Trophoblast cell (in vitro differentiated cells and primary cell): ENCODE measurements at regions not wholly inside any gene's neighbourhood (a gene's known extent, or its start where the extent isn't known, plus 50 kb on each side); places are given as distances from the start of the nearest gene placed in this dataset.

ENCODE experiments used
- DNase-seq, 2 donors: peaks; one replicate each; pipeline ENCODE4 v3.0.0-alpha.2; 2016
- H2AFZ ChIP-seq: 2 replicates; pipeline ENCODE4 v1.6.1; 2013; ENCODE audit warnings: low read length, moderate library complexity, mild to moderate bottlenecking; ENCODE audit not compliant: insufficient read depth, poor library complexity
- H2AK5ac ChIP-seq: 2 replicates; pipeline ENCODE4 v1.6.1; 2013; ENCODE audit warnings: mild to moderate bottlenecking, low read length
- H2BK120ac ChIP-seq: 2 replicates; pipeline ENCODE4 v1.6.1; 2013; ENCODE audit warnings: low read length, mild to moderate bottlenecking, moderate library complexity; ENCODE audit not compliant: insufficient read depth, poor library complexity
- H2BK12ac ChIP-seq: 2 replicates; pipeline ENCODE4 v1.6.1; 2013; ENCODE audit warnings: mild to moderate bottlenecking, low read length, moderate library complexity
- H2BK5ac ChIP-seq: 2 replicates; pipeline ENCODE4 v1.6.1; 2013; ENCODE audit warnings: low read length, low read depth, moderate library complexity, mild to moderate bottlenecking; ENCODE audit not compliant: poor library complexity
- H3K14ac ChIP-seq: 2 replicates; pipeline ENCODE4 v1.6.1; 2013; ENCODE audit warnings: mild to moderate bottlenecking, low read length
- H3K18ac ChIP-seq: 2 replicates; pipeline ENCODE4 v1.6.1; 2013; ENCODE audit warnings: mild to moderate bottlenecking, low read length
- H3K23ac ChIP-seq: 2 replicates; pipeline ENCODE4 v1.6.1; 2013; ENCODE audit warnings: low read length
- H3K27ac ChIP-seq: 2 replicates; pipeline ENCODE4 v1.5.1; 2013; ENCODE audit warnings: low read depth, mild to moderate bottlenecking, inconsistent platforms, low read length, moderate library complexity
- H3K27me3 ChIP-seq: 2 replicates; pipeline ENCODE4 v1.6.1; 2013; ENCODE audit warnings: inconsistent platforms, mild to moderate bottlenecking, low read length, moderate library complexity; ENCODE audit not compliant: insufficient read depth
- H3K36me3 ChIP-seq, 2 experiments: 1 replicate in 1 of 2; 2 replicates in 1 of 2; pipeline ENCODE4 v1.6.1; 2013; ENCODE audit warnings: low read length in 2 of 2, mild to moderate bottlenecking in 2 of 2, moderate library complexity in 1 of 2; ENCODE audit not compliant: insufficient read depth in 2 of 2, control insufficient read depth in 1 of 2
- H3K4ac ChIP-seq: 2 replicates; pipeline ENCODE4 v1.6.1; 2013; ENCODE audit warnings: low read depth, mild to moderate bottlenecking, low read length, moderate library complexity
- H3K4me1 ChIP-seq, 2 experiments: 1 replicate in 1 of 2; 2 replicates in 1 of 2; pipeline ENCODE4 v1.6.1; 2013; ENCODE audit warnings: low read length in 2 of 2, mild to moderate bottlenecking in 2 of 2, moderate library complexity in 1 of 2; ENCODE audit not compliant: insufficient read depth in 2 of 2, control insufficient read depth in 1 of 2
- H3K4me2 ChIP-seq: 2 replicates; pipeline ENCODE4 v1.6.1; 2013; ENCODE audit warnings: inconsistent platforms, mild to moderate bottlenecking, low read length, moderate library complexity
- H3K4me3 ChIP-seq: 2 replicates; pipeline ENCODE4 v1.5.1; 2013; ENCODE audit warnings: mild to moderate bottlenecking, low read depth, low read length, inconsistent platforms
- H3K79me1 ChIP-seq: one replicate; pipeline ENCODE4 v1.6.1; 2013; ENCODE audit warnings: low read length
- H3K79me2 ChIP-seq: 2 replicates; pipeline ENCODE4 v1.6.1; 2013; ENCODE audit warnings: low read length, mild to moderate bottlenecking; ENCODE audit not compliant: control insufficient read depth, insufficient read depth, poor library complexity
- H3K9ac ChIP-seq: 2 replicates; pipeline ENCODE4 v1.6.1; 2013; ENCODE audit warnings: mild to moderate bottlenecking, low read length
- H3K9me3 ChIP-seq: 2 replicates; pipeline ENCODE4 v1.6.1; 2013; ENCODE audit warnings: low read depth, mild to moderate bottlenecking, control low read depth, inconsistent platforms, low read length; ENCODE audit not compliant: insufficient read depth
- H4K12ac ChIP-seq: 2 replicates; pipeline ENCODE4 v1.6.1; 2013; ENCODE audit warnings: low read depth, mild to moderate bottlenecking, low read length, moderate library complexity
- H4K8ac ChIP-seq: 2 replicates; pipeline ENCODE4 v1.6.1; 2013; ENCODE audit warnings: low read depth, mild to moderate bottlenecking, low read length, moderate library complexity
- H4K91ac ChIP-seq: one replicate; pipeline ENCODE4 v1.6.1; 2013; ENCODE audit warnings: low read depth, mild to moderate bottlenecking, low read length, moderate library complexity
- WGBS: extraction: QIAGEN DNeasy Blood & Tissue Kit; methylation state at CpG from one replicate; pipeline ENCODE4 v1.1.7; 2013; ENCODE audit warnings: missing lambda C conversion rate; ENCODE audit not compliant: insufficient read length, insufficient coverage; ENCODE audit errors: extremely low coverage; 5-methylcytosine and 5-hydroxymethylcytosine counted together

DNA sequence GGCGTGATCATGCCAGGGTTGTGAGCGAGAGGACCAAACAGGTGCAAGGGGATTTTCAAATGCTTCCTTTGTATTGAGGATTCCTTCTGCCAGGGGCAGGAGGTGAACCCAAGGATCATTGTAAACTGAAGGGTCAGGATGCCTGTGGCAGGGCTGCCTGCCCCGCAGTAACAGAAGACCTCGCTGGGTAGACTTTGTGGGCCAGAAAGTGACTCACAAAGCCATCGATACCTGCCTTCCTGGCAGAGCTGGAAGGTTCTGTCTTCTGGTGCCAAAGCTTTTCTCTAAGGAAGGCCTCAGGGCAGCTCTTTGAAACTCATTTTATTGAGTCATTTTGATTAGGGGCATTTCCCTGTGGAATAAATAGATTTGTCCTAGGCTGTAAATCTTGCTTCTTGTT lies 223.4 kb downstream of the ICE1 start:
- H4K12ac ChIP-seq = no peak overlapping the region
- no peaks in the 10 kb centered on the region for H3K4me1 ChIP-seq
- H3K23ac ChIP-seq = no peak overlapping the region
- no peak overlapping the region for H3K4me3 ChIP-seq
- no peak overlapping the region for H3K18ac ChIP-seq
- H3K36me3 ChIP-seq = no peaks in the 10 kb centered on the region
- no peak for DNase-seq
- H3K9ac ChIP-seq = no peak overlapping the region
- H2BK120ac ChIP-seq = no peak overlapping the region
- H2AFZ ChIP-seq = no peak overlapping the region
- H3K9me3 ChIP-seq = no peaks in the 10 kb centered on the region
- no peak overlapping the region for H2BK12ac ChIP-seq
- no peak overlapping the region for H3K4ac ChIP-seq
- no peak overlapping the region for H3K4me2 ChIP-seq
- no peaks in the 10 kb centered on the region for H3K79me2 ChIP-seq
- no peaks in the 10 kb centered on the region for H3K79me1 ChIP-seq
- H4K91ac ChIP-seq = no peak overlapping the region
- no peak overlapping the region for H3K14ac ChIP-seq
- no peak overlapping the region for H2AK5ac ChIP-seq
- no peak overlapping the region for H3K27ac ChIP-seq
- no peaks in the 10 kb centered on the region for H3K27me3 ChIP-seq
- no peak overlapping the region for H4K8ac ChIP-seq
- WGBS = no CpG with 5 or more reads among the region's 5 CpGs
- no peak overlapping the region for H2BK5ac ChIP-seq

DNA sequence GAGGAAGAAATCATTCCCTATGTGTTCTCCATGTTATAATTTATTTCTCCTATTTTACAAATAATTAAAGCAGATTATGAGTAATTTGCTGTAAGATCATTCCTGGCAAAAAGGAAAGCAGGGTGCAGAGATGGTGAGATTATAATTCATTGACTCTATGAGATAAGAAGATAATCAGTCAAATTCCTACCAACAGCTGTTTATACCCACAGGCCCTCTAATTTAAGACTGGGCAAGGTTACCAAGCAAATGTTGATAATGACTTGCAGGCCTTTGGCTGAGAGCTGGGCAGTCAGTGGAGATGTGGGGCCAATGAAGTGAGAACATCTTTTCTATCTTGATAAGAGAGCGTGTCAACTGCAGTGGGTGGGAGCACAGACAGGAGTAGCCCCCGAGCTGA lies 222.7 kb downstream of the ICE1 start:
- H3K27me3 ChIP-seq = no peaks in the 10 kb centered on the region
- H3K27ac ChIP-seq = no peak overlapping the region
- no peaks in the 10 kb centered on the region for H3K79me2 ChIP-seq
- DNase-seq = no peak
- H4K91ac ChIP-seq = no peak overlapping the region
- no peak overlapping the region for H2BK12ac ChIP-seq
- no peak overlapping the region for H2AFZ ChIP-seq
- no peak overlapping the region for H3K4me3 ChIP-seq
- no CpG with 5 or more reads among the region's 2 CpGs for WGBS
- H3K23ac ChIP-seq = no peak overlapping the region
- no peak overlapping the region for H2AK5ac ChIP-seq
- H2BK5ac ChIP-seq = no peak overlapping the region
- no peak overlapping the region for H3K4ac ChIP-seq
- no peak overlapping the region for H4K12ac ChIP-seq
- no peaks in the 10 kb centered on the region for H3K36me3 ChIP-seq
- H3K9ac ChIP-seq = no peak overlapping the region
- no peaks in the 10 kb centered on the region for H3K4me1 ChIP-seq
- no peak overlapping the region for H2BK120ac ChIP-seq
- no peak overlapping the region for H3K14ac ChIP-seq
- H3K4me2 ChIP-seq = no peak overlapping the region
- no peak overlapping the region for H4K8ac ChIP-seq
- no peaks in the 10 kb centered on the region for H3K9me3 ChIP-seq
- no peak overlapping the region for H3K18ac ChIP-seq
- H3K79me1 ChIP-seq = no peaks in the 10 kb centered on the region

DNA sequence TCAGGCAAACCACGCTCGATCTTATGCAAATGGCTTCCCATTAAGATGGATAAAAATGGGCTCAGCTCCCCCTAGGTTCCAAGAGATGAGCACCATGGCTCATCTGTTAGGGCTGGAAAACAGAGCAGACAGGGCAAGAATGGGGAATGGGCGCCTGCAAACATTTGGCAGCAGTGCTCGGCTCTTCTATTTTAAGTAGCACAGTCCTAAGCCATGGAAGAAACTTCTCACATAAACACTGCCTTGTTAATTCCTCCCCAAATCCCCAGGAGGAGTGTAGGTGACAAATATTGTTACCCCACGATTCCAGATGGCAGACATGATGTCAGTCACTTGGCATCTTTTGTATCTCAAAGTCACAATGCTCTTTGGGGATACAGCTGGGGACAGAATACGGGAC lies 221.8 kb downstream of the ICE1 start:
- Histone ChIP-seq H3K79me2 (no peaks in the 10 kb centered on the region), H3K14ac (no peak overlapping the region), H3K9me3 (no peaks in the 10 kb centered on the region), H3K79me1 (no peaks in the 10 kb centered on the region), H3K4ac (no peak overlapping the region), H4K12ac (no peak overlapping the region), H3K4me3 (no peak overlapping the region), H4K91ac (no peak overlapping the region), H3K23ac (no peak overlapping the region), H3K27me3 (no peaks in the 10 kb centered on the region), H4K8ac (no peak overlapping the region), H2AFZ (no peak overlapping the region), H3K9ac (no peak overlapping the region), H2BK120ac (no peak overlapping the region), H3K36me3 (no peaks in the 10 kb centered on the region), H3K4me2 (no peak overlapping the region), H2BK12ac (no peak overlapping the region), H2AK5ac (no peak overlapping the region), H3K27ac (no peak overlapping the region), H2BK5ac (no peak overlapping the region), H3K18ac (no peak overlapping the region), H3K4me1 (no peaks in the 10 kb centered on the region)
- no CpG with 5 or more reads among the region's 6 CpGs for whole genome bisulfite sequencing
- no peak for DNase-seq

DNA sequence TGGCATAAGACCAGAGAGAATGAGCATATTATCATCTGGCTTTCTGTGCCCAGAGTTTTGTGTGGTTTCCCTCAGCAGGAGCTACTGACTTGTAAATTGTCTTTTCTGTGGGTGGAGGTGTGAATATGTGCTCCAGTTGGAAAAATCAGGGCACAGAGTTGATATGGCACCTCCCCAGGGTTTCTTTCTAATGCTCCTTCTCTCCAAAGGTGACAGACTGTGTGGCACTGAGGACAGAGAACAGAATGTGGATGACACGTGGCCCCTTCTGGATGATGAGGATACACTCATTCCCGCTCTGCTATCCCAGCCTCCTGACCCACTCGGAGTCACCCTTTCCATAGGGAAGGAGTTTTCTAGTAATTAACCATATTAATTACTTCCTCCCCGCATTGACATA lies 221.0 kb downstream of the ICE1 start:
- Histone ChIP-seq H2AFZ (no peak overlapping the region), H3K18ac (no peak overlapping the region), H3K27me3 (no peaks in the 10 kb centered on the region), H3K36me3 (no peaks in the 10 kb centered on the region), H2BK12ac (no peak overlapping the region), H4K8ac (no peak overlapping the region), H3K23ac (no peak overlapping the region), H4K12ac (no peak overlapping the region), H2AK5ac (no peak overlapping the region), H3K4me1 (no peaks in the 10 kb centered on the region), H3K4me3 (no peak overlapping the region), H3K14ac (no peak overlapping the region), H3K79me1 (no peaks in the 10 kb centered on the region), H4K91ac (no peak overlapping the region), H3K9ac (no peak overlapping the region), H2BK5ac (no peak overlapping the region), H2BK120ac (no peak overlapping the region), H3K79me2 (no peaks in the 10 kb centered on the region), H3K9me3 (no peaks in the 10 kb centered on the region), H3K4ac (no peak overlapping the region), H3K4me2 (no peak overlapping the region), H3K27ac (no peak overlapping the region)
- WGBS = no CpG with 5 or more reads among the region's 4 CpGs
- no peak for DNase-seq
